ENCODE measurements at regions not wholly inside any gene's neighbourhood (a gene's known extent, or its start where the extent isn't known, plus 50 kb on each side); places are given as distances from the start of the nearest gene placed in this dataset.

- no peak overlapping the region for H3K27ac ChIP-seq (ENCODE audit: control insufficient read depth, insufficient read depth, low read length)
- TF ChIP-seq CTCF (optimal IDR thresholded peaks at IDR 0.05 in 1 of 3, IDR thresholded peaks at IDR 0.05 in 1 of 3, conservative IDR thresholded peaks at IDR 0.05 in 1 of 3; ENCODE audit: extremely low read depth in 1 of 3, insufficient read depth in 2 of 3, low read length in 3 of 3) (no peak), EZH2 (IDR thresholded peaks at IDR 0.05; ENCODE audit: low read length) (no peak)
- H3K79me2 ChIP-seq (ENCODE audit: control insufficient read depth, insufficient read depth, low read length), result no peaks in the 10 kb centered on the region
- dilution Hi-C loops (cut with MboI; ENCODE audit: extremely low pct_ligation_motif_present, low sequenced_read_pairs), result no loop called here
- DNase-seq (ENCODE audit: low read depth, low spot score), result no peak
- H3K9ac ChIP-seq (ENCODE audit: control insufficient read depth, extremely low read depth, insufficient read depth, low read length), result no peak overlapping the region
- H3K27me3 ChIP-seq (ENCODE audit: control insufficient read depth, extremely low read depth, insufficient read depth, low read length), result no peaks in the 10 kb centered on the region
- no peak overlapping the region for H3K4me3 ChIP-seq (ENCODE audit: control insufficient read depth in 2 of 3, extremely low read depth in 1 of 3, insufficient read depth in 2 of 3, low read depth in 1 of 3, low read length in 3 of 3)
- no peaks in the 10 kb centered on the region for H4K20me1 ChIP-seq (ENCODE audit: control insufficient read depth, extremely low read depth, insufficient read depth, low read length)
- no peaks in the 10 kb centered on the region for H3K9me1 ChIP-seq (ENCODE audit: control insufficient read depth, extremely low read depth, insufficient read depth, low read length)
- H3K36me3 ChIP-seq (ENCODE audit: control insufficient read depth in 2 of 2, extremely low read depth in 1 of 2, insufficient read depth in 2 of 2, low read length in 2 of 2), result no peaks in the 10 kb centered on the region
- no peaks in the 10 kb centered on the region for H3K4me1 ChIP-seq (ENCODE audit: control insufficient read depth, extremely low read depth, insufficient read depth, low read length)
- H3K9me3 ChIP-seq (ENCODE audit: control insufficient read depth, low read depth, low read length), result peaks cover 1% of the 10 kb centered on the region
- FAIRE-seq, result no peak
- H2AFZ ChIP-seq (ENCODE audit: control insufficient read depth, low read length), result no peak overlapping the region
- H3K4me2 ChIP-seq (ENCODE audit: control insufficient read depth, extremely low read depth, insufficient read depth, low read depth, low read length), result no peak overlapping the region
These were observed 833.0 kb downstream of the EPHA7 start for GRCh38 chr6:92586236-92586977.

GRCh38 chr6:92582211-92582610, 837.1 kb downstream of the EPHA7 start:
- peaks cover 2% of the 10 kb centered on the region for H3K9me3 ChIP-seq (ENCODE audit: control insufficient read depth, low read depth, low read length)
- no peak overlapping the region for H3K4me3 ChIP-seq (ENCODE audit: control insufficient read depth in 2 of 3, extremely low read depth in 1 of 3, insufficient read depth in 2 of 3, low read depth in 1 of 3, low read length in 3 of 3)
- no peaks in the 10 kb centered on the region for H3K36me3 ChIP-seq (ENCODE audit: control insufficient read depth in 2 of 2, extremely low read depth in 1 of 2, insufficient read depth in 2 of 2, low read length in 2 of 2)
- FAIRE-seq, result no peak
- no peak for TF ChIP-seq CTCF (optimal IDR thresholded peaks at IDR 0.05 in 1 of 3, IDR thresholded peaks at IDR 0.05 in 1 of 3, conservative IDR thresholded peaks at IDR 0.05 in 1 of 3; ENCODE audit: extremely low read depth in 1 of 3, insufficient read depth in 2 of 3, low read length in 3 of 3)
- TF ChIP-seq EZH2 (IDR thresholded peaks at IDR 0.05; ENCODE audit: low read length), result no peak
- dilution Hi-C loops (cut with MboI; ENCODE audit: extremely low pct_ligation_motif_present, low sequenced_read_pairs), result no loop called here
- no peaks in the 10 kb centered on the region for H4K20me1 ChIP-seq (ENCODE audit: control insufficient read depth, extremely low read depth, insufficient read depth, low read length)
- no peak overlapping the region for H3K27ac ChIP-seq (ENCODE audit: control insufficient read depth, insufficient read depth, low read length)
- no peaks in the 10 kb centered on the region for H3K27me3 ChIP-seq (ENCODE audit: control insufficient read depth, extremely low read depth, insufficient read depth, low read length)
- no peaks in the 10 kb centered on the region for H3K4me1 ChIP-seq (ENCODE audit: control insufficient read depth, extremely low read depth, insufficient read depth, low read length)
- H3K4me2 ChIP-seq (ENCODE audit: control insufficient read depth, extremely low read depth, insufficient read depth, low read depth, low read length), result no peak overlapping the region
- no peaks in the 10 kb centered on the region for H3K79me2 ChIP-seq (ENCODE audit: control insufficient read depth, insufficient read depth, low read length)
- no peak overlapping the region for H3K9ac ChIP-seq (ENCODE audit: control insufficient read depth, extremely low read depth, insufficient read depth, low read length)
- H2AFZ ChIP-seq (ENCODE audit: control insufficient read depth, low read length), result no peak overlapping the region
- H3K9me1 ChIP-seq (ENCODE audit: control insufficient read depth, extremely low read depth, insufficient read depth, low read length), result no peaks in the 10 kb centered on the region
- DNase-seq (ENCODE audit: low read depth, low spot score), result no peak

Data from keratinocyte (primary cell).